ENCODE measurements at regions not wholly inside any gene's neighbourhood (a gene's known extent, or its start where the extent isn't known, plus 50 kb on each side); places are given as distances from the start of the nearest gene placed in this dataset.

- Histone ChIP-seq H4K5ac (ENCODE audit: low read depth, low read length) (no peak overlapping the region), H3K27ac (ENCODE audit: insufficient read depth, low read length) (no peak overlapping the region), H3K56ac (ENCODE audit: extremely low read depth, insufficient read depth, low read length) (no peak overlapping the region), H3K79me1 (ENCODE audit: low read depth in 1 of 2, low read length in 2 of 2) (no peaks in the 10 kb centered on the region), H4K20me1 (ENCODE audit: insufficient read depth, low read length) (no peaks in the 10 kb centered on the region; the same call in 1 of the 2 replicates), H3K9me1 (ENCODE audit: insufficient read depth, low read length) (no peaks in the 10 kb centered on the region), H3K27me3 (ENCODE audit: control insufficient read depth, insufficient read depth, low read length) (peaks cover 40% of the 10 kb centered on the region), H3K23ac (ENCODE audit: low read depth, low read length) (no peak overlapping the region), H3K4ac (ENCODE audit: low read depth, low read length) (no peak overlapping the region), H2AK9ac (replicated peaks; ENCODE audit: low read depth, low read length, poor library complexity) (no peak overlapping the region), H3K18ac (ENCODE audit: low read depth, low read length) (no peak overlapping the region), H3K4me1 (ENCODE audit: control insufficient read depth, insufficient read depth, low read length) (0 out of 2 replicates have a peak, but pooled peaks cover 2% of the 10 kb centered on the region), H2BK15ac (ENCODE audit: low read depth, low read length) (no peak overlapping the region), H3K4me3 (ENCODE audit: insufficient read depth, low read depth, low read length) (no peak overlapping the region), H3K9me3 (ENCODE audit: control insufficient read depth, insufficient read depth, low read length) (no peaks in the 10 kb centered on the region), H2AK5ac (ENCODE audit: low read depth, low read length) (no peak overlapping the region), H3K36me3 (ENCODE audit: control insufficient read depth, insufficient read depth, low read length) (no peaks in the 10 kb centered on the region), H3K14ac (replicated peaks; ENCODE audit: low read depth, low read length) (no peak overlapping the region), H3K9ac (ENCODE audit: low read depth, low read length) (no peak overlapping the region), H2BK20ac (ENCODE audit: low read depth, low read length) (no peak overlapping the region), H4K8ac (ENCODE audit: low read depth in 2 of 2, low read length in 2 of 2) (peak overlapping the region in 1 of 2 experiments; percentile 40; a peak in 1 of 4 replicates), H3K4me2 (ENCODE audit: low read depth, low read length) (peak overlapping the region; percentile 31; the same call in 1 of the 2 replicates), H2BK120ac (ENCODE audit: low read depth, low read length) (no peak overlapping the region), H2BK5ac (ENCODE audit: low read depth, low read length, poor library complexity, severe bottlenecking) (no peak overlapping the region), H4K91ac (ENCODE audit: insufficient read depth, low read depth, low read length) (peak overlapping the region; percentile 47), H2AFZ (replicated peaks; ENCODE audit: low read length, poor library complexity) (peak overlapping the region; percentile 72)
- POLR2A ChIA-PET (ENCODE audit: unreplicated experiment): no interaction called here
- WGBS, 2 experiments (ENCODE audit: extremely low coverage in 2 of 2, insufficient read length in 1 of 2): 54% methylated on average over 4 of the region's 23 CpGs; no CpG with 5 or more reads in 1 of the 2 experiments
- no TSS peak for BruUV-seq (replicated peaks)
- ATAC-seq (ENCODE audit: low read depth) (peak; percentile 44; the same call in 1 of the 2 replicates), DNase-seq (no peak)
- CTCF ChIA-PET: no interaction called here
- dilution Hi-C loops (cut with HindIII; ENCODE audit: low sequenced_read_pairs, unreplicated experiment) (no loop called here), intact Hi-C loops (cut with micrococcal nuclease) (no loop called here), in situ Hi-C loops (cut with MboI; ENCODE audit: low sequenced_read_pairs) (no loop called here)
- TF ChIP-seq SMC3 (IDR thresholded peaks at IDR 0.05; ENCODE audit: low read depth, low read length): no peak
- TF ChIP-seq CHD1 (IDR thresholded peaks at IDR 0.05; ENCODE audit: low read depth, low read length): no peak
- no peak for TF ChIP-seq POLR2A (IDR thresholded peaks at IDR 0.05; ENCODE audit: low read depth, low read length)
- no peak for TF ChIP-seq BHLHE40 (IDR thresholded peaks at IDR 0.05; ENCODE audit: low read depth, low read length)
- TF ChIP-seq RAD21 (IDR thresholded peaks at IDR 0.05; ENCODE audit: low read length): no peak
- no peak for TF ChIP-seq MAZ (IDR thresholded peaks at IDR 0.05; ENCODE audit: borderline replicate concordance, low read depth, low read length)
- TF ChIP-seq CTCF (conservative IDR thresholded peaks at IDR 0.05; ENCODE audit: low read depth, low read length): no peak
- no peak for TF ChIP-seq CEBPB (IDR thresholded peaks at IDR 0.05; ENCODE audit: low read depth, low read length)
- no peak for TF ChIP-seq USF2 (IDR thresholded peaks at IDR 0.05; ENCODE audit: low read depth, low read length)
- TF ChIP-seq RFX5 (IDR thresholded peaks at IDR 0.05; ENCODE audit: low read depth, low read length): no peak
- no peak for TF ChIP-seq FOS (IDR thresholded peaks at IDR 0.05; ENCODE audit: low read depth, low read length)
- no peak for TF ChIP-seq NFE2L2 (IDR thresholded peaks at IDR 0.05; ENCODE audit: low read depth, low read length)
- no peak for TF ChIP-seq MXI1 (IDR thresholded peaks at IDR 0.05; ENCODE audit: borderline replicate concordance, low read depth, low read length)
- no peak for TF ChIP-seq RCOR1 (IDR thresholded peaks at IDR 0.05; ENCODE audit: insufficient replicate concordance, low read length)
- no peak for TF ChIP-seq ELK1 (IDR thresholded peaks at IDR 0.05; ENCODE audit: borderline replicate concordance, low read depth, low read length)
- no peak for TF ChIP-seq MAFK (IDR thresholded peaks at IDR 0.05; ENCODE audit: low read depth, low read length)
These were observed 76.2 kb upstream of the FOXP4 start for GRCh38 chr6:41470029-41470330.

Measured in IMR-90 (cell line).